ENCODE measurements at regions not wholly inside any gene's neighbourhood (a gene's known extent, or its start where the extent isn't known, plus 50 kb on each side); places are given as distances from the start of the nearest gene placed in this dataset.

- no peaks in the 10 kb centered on the region for H3K27me3 ChIP-seq (ENCODE audit: control insufficient read depth, low read length)
- no peak overlapping the region for H3K4me3 ChIP-seq (ENCODE audit: low read length)
- H3K79me2 ChIP-seq (ENCODE audit: control insufficient read depth, low read length), result no peaks in the 10 kb centered on the region
- H3K27ac ChIP-seq (ENCODE audit: low read depth, low read length), result no peak overlapping the region
- no peaks in the 10 kb centered on the region for H3K4me1 ChIP-seq (ENCODE audit: control insufficient read depth, low read length)
- H4K20me1 ChIP-seq (ENCODE audit: control insufficient read depth, insufficient read depth, low read depth, low read length), result no peaks in the 10 kb centered on the region
- no peaks in the 10 kb centered on the region for H3K9me3 ChIP-seq (ENCODE audit: control insufficient read depth, insufficient read depth, low read length)
- H3F3A ChIP-seq (ENCODE audit: control insufficient read depth, insufficient read depth), result no peaks in the 10 kb centered on the region
- H3K4me2 ChIP-seq (ENCODE audit: low read length), result no peak overlapping the region
- no peaks in the 10 kb centered on the region for H3K36me3 ChIP-seq (ENCODE audit: control insufficient read depth, low read length)
- TF ChIP-seq EZH2phosphoT487 (IDR thresholded peaks at IDR 0.05; ENCODE audit: borderline replicate concordance, low read length) (no peak), CTCF (IDR thresholded peaks at IDR 0.05; ENCODE audit: low read depth, low read length, poor library complexity, severe bottlenecking) (no peak)
- H3K9me2 ChIP-seq (replicated peaks; ENCODE audit: control insufficient read depth, low read length), result no peaks in the 10 kb centered on the region
Observed at GRCh38 chr4:148857239-148857972, 415.2 kb upstream of the NR3C2 start.

- Histone ChIP-seq H3K27ac (ENCODE audit: low read depth, low read length) (no peak overlapping the region), H3K4me2 (ENCODE audit: low read length) (no peak overlapping the region), H3K27me3 (ENCODE audit: control insufficient read depth, low read length) (no peaks in the 10 kb centered on the region), H3K9me2 (replicated peaks; ENCODE audit: control insufficient read depth, low read length) (no peaks in the 10 kb centered on the region), H3K79me2 (ENCODE audit: control insufficient read depth, low read length) (no peaks in the 10 kb centered on the region), H3K4me1 (ENCODE audit: control insufficient read depth, low read length) (no peaks in the 10 kb centered on the region), H3K36me3 (ENCODE audit: control insufficient read depth, low read length) (no peaks in the 10 kb centered on the region), H4K20me1 (ENCODE audit: control insufficient read depth, insufficient read depth, low read depth, low read length) (no peaks in the 10 kb centered on the region), H3F3A (ENCODE audit: control insufficient read depth, insufficient read depth) (no peaks in the 10 kb centered on the region), H3K9me3 (ENCODE audit: control insufficient read depth, insufficient read depth, low read length) (no peaks in the 10 kb centered on the region), H3K4me3 (ENCODE audit: low read length) (no peak overlapping the region)
- TF ChIP-seq EZH2phosphoT487 (IDR thresholded peaks at IDR 0.05; ENCODE audit: borderline replicate concordance, low read length), result no peak
- no peak for TF ChIP-seq CTCF (IDR thresholded peaks at IDR 0.05; ENCODE audit: low read depth, low read length, poor library complexity, severe bottlenecking)
Observed at GRCh38 chr4:148854203-148854602, 412.0 kb upstream of the NR3C2 start.

- H3K9me3 ChIP-seq (ENCODE audit: control insufficient read depth, insufficient read depth, low read length), result no peaks in the 10 kb centered on the region
- TF ChIP-seq CTCF (IDR thresholded peaks at IDR 0.05; ENCODE audit: low read depth, low read length, poor library complexity, severe bottlenecking), result no peak
- no peak for TF ChIP-seq EZH2phosphoT487 (IDR thresholded peaks at IDR 0.05; ENCODE audit: borderline replicate concordance, low read length)
Observed at GRCh38 chr4:148852092-148852699, 410.0 kb upstream of the NR3C2 start.

More at GRCh38 chr4:148852092-148852699, 410.0 kb upstream of the NR3C2 start:
- Histone ChIP-seq H3K4me3 (ENCODE audit: low read length) (no peak overlapping the region), H3K36me3 (ENCODE audit: control insufficient read depth, low read length) (no peaks in the 10 kb centered on the region), H3K9me2 (replicated peaks; ENCODE audit: control insufficient read depth, low read length) (no peaks in the 10 kb centered on the region), H4K20me1 (ENCODE audit: control insufficient read depth, insufficient read depth, low read depth, low read length) (no peaks in the 10 kb centered on the region), H3F3A (ENCODE audit: control insufficient read depth, insufficient read depth) (no peaks in the 10 kb centered on the region), H3K4me2 (ENCODE audit: low read length) (no peak overlapping the region), H3K27ac (ENCODE audit: low read depth, low read length) (no peak overlapping the region), H3K79me2 (ENCODE audit: control insufficient read depth, low read length) (no peaks in the 10 kb centered on the region), H3K27me3 (ENCODE audit: control insufficient read depth, low read length) (no peaks in the 10 kb centered on the region), H3K4me1 (ENCODE audit: control insufficient read depth, low read length) (no peaks in the 10 kb centered on the region)
